ENCODE measurements at regions not wholly inside any gene's neighbourhood (a gene's known extent, or its start where the extent isn't known, plus 50 kb on each side); places are given as distances from the start of the nearest gene placed in this dataset.

DNA sequence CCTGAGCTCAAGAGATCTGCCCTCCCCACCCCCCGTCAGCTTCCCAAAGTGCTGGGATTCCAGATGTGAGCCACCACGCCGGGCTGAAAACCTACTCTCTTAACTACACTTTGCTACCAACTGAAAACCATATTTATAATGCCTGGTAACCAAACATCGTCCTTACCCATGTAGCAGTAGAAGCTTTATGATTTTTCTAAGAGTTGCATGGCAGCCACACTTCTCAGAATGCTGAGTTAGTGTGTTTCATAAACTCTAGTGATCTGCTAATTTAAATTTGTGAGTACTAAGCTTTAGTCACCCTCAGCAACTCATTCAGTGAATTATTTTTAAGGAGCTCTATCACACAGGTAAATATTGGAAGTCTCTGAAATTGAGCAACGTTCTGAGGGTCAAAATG is 478.4 kb downstream of the KDM4C start:
- no peak overlapping the region for H2AFZ ChIP-seq (ENCODE audit: low read length)
- ChIA-PET POLR2A (no interaction called here), CTCF (ENCODE audit: low intra/inter-chr PET ratio, low total read pairs) (no interaction called here)
- no peak overlapping the region for H3K4me2 ChIP-seq (ENCODE audit: low read depth, low read length)
- BruUV-seq (replicated peaks) = no TSS peak
- no peaks in the 10 kb centered on the region for H4K20me1 ChIP-seq (ENCODE audit: insufficient read depth, low read length)
- no peak for DNase-seq (ENCODE audit: low spot score)
- WGBS (ENCODE audit: low lambda C conversion rate) = 22% methylated on average over 5 of the region's 5 CpGs
- H3K9ac ChIP-seq (ENCODE audit: insufficient read depth, low read depth, low read length) = no peak overlapping the region
- intact Hi-C loops (cut with micrococcal nuclease; ENCODE audit: unreplicated experiment) = no loop called here
- peaks cover 2 to 6% of the 10 kb centered on the region in 2 experiments; a peak in 3 of 5 replicates for H3K27me3 ChIP-seq (ENCODE audit: control insufficient read depth in 1 of 2, insufficient read depth in 2 of 2, low read length in 2 of 2)
- H3K27ac ChIP-seq (ENCODE audit: extremely low read length, insufficient read depth, low read length) = no peak overlapping the region
- no peaks in the 10 kb centered on the region for H3K9me3 ChIP-seq (ENCODE audit: low read length)
- no peaks in the 10 kb centered on the region for H3K79me2 ChIP-seq (ENCODE audit: insufficient read depth, low read length)
- ATAC-seq = no peak
- FAIRE-seq = no peak
- no peaks in the 10 kb centered on the region for H3K36me3 ChIP-seq (replicated peaks in 1 of 2; ENCODE audit: control insufficient read depth in 1 of 2, insufficient read depth in 2 of 2, low read length in 2 of 2)
- TF ChIP-seq CAMTA2 (CRISPR knock-in tag; IDR thresholded peaks at IDR 0.05; ENCODE audit: borderline replicate concordance) (no peak), RFX1 (IDR thresholded peaks at IDR 0.05) (no peak), EED (CRISPR knock-in tag; IDR thresholded peaks at IDR 0.05) (no peak), GLI4 (CRISPR knock-in tag; IDR thresholded peaks at IDR 0.05; ENCODE audit: borderline replicate concordance) (no peak)
- TF ChIP-seq, protein P1, sequence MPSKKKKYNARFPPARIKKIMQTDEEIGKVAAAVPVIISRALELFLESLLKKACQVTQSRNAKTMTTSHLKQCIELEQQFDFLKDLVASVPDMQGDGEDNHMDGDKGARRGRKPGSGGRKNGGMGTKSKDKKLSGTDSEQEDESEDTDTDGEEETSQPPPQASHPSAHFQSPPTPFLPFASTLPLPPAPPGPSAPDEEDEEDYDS (CRISPR knock-in tag; IDR thresholded peaks at IDR 0.05) = no peak
- H3K4me3 ChIP-seq (replicated peaks in 1 of 3; ENCODE audit: insufficient read depth in 1 of 3, low read depth in 2 of 3, low read length in 3 of 3) = no peak overlapping the region
- H3K4me1 ChIP-seq (ENCODE audit: insufficient read depth, low read length) = no peaks in the 10 kb centered on the region
- in situ Hi-C loops (cut with HindIII; ENCODE audit: extremely low pct_ligation_motif_present, low pct_unique_long_range_greater_than_20kb) = no loop called here

- Histone ChIP-seq H3K4me1 (ENCODE audit: insufficient read depth, low read length) (no peaks in the 10 kb centered on the region), H3K9me3 (ENCODE audit: low read length) (no peaks in the 10 kb centered on the region), H3K4me3 (replicated peaks in 1 of 3; ENCODE audit: insufficient read depth in 1 of 3, low read depth in 2 of 3, low read length in 3 of 3) (no peak overlapping the region), H3K79me2 (ENCODE audit: insufficient read depth, low read length) (no peaks in the 10 kb centered on the region), H3K27me3 (ENCODE audit: control insufficient read depth in 1 of 2, insufficient read depth in 2 of 2, low read length in 2 of 2) (peaks cover 4 to 13% of the 10 kb centered on the region in 2 experiments; a peak in 3 of 5 replicates), H3K9ac (ENCODE audit: insufficient read depth, low read depth, low read length) (no peak overlapping the region), H3K36me3 (replicated peaks in 1 of 2; ENCODE audit: control insufficient read depth in 1 of 2, insufficient read depth in 2 of 2, low read length in 2 of 2) (no peaks in the 10 kb centered on the region), H2AFZ (ENCODE audit: low read length) (no peak overlapping the region), H4K20me1 (ENCODE audit: insufficient read depth, low read length) (no peaks in the 10 kb centered on the region), H3K27ac (ENCODE audit: extremely low read length, insufficient read depth, low read length) (no peak overlapping the region), H3K4me2 (ENCODE audit: low read depth, low read length) (no peak overlapping the region)
- in situ Hi-C loops (cut with HindIII; ENCODE audit: extremely low pct_ligation_motif_present, low pct_unique_long_range_greater_than_20kb) = no loop called here
- peak; percentile 93 for ATAC-seq
- TF ChIP-seq MIXL1 (CRISPR knock-in tag; IDR thresholded peaks at IDR 0.05) (0 out of 2 replicates have a peak, but pooled peaks have one; percentile 33), CTCF (CRISPR knock-in tag; IDR thresholded peaks at IDR 0.05) (peak; percentile 68), SMC3 (IDR thresholded peaks at IDR 0.05; ENCODE audit: low read length) (peak; percentile 45; the same call in 1 of the 2 replicates), XRCC5 (optimal IDR thresholded peaks at IDR 0.05; ENCODE audit: low read length) (peak; percentile 25), ZBTB26 (CRISPR knock-in tag; IDR thresholded peaks at IDR 0.05; ENCODE audit: borderline replicate concordance) (peak; percentile 70; the same call in 1 of the 2 replicates), RELA (CRISPR knock-in tag; IDR thresholded peaks at IDR 0.05) (no peak), STAG1 (CRISPR knock-in tag; IDR thresholded peaks at IDR 0.05) (peak; percentile 46), ZNF564 (CRISPR knock-in tag; IDR thresholded peaks at IDR 0.05) (no peak)
- WGBS (ENCODE audit: low lambda C conversion rate) = 2% methylated on average over 5 of the region's 5 CpGs
- ChIA-PET POLR2A (no interaction called here), CTCF (ENCODE audit: low intra/inter-chr PET ratio, low total read pairs) (no interaction called here)
- DNase-seq (ENCODE audit: low spot score) = peak; percentile 52
- FAIRE-seq = peak; percentile 61
- intact Hi-C loops (cut with micrococcal nuclease; ENCODE audit: unreplicated experiment) = loop anchor here (1.0 kb wide), 1 partner anchor 302 kb away; no protein-coding TSS in a partner anchor
- BruUV-seq (replicated peaks) = no TSS peak
Observed at GRCh38 chr9:7234144-7234543, 476.4 kb downstream of the KDM4C start.

All from HepG2 (cell line).